H1 (cell line): ENCODE measurements at regions not wholly inside any gene's neighbourhood (a gene's known extent, or its start where the extent isn't known, plus 50 kb on each side); places are given as distances from the start of the nearest gene placed in this dataset.

Source experiments
- CTCF ChIA-PET: fragments of 300-600 bp; sonication (Branson Sonifier 250); formaldehyde crosslinking; loops from one replicate; lab custom pipeline; 2021; ENCODE audit not compliant: partially characterized antibody; lab: Charles Lee
- POLR2A ChIA-PET: fragments of 300-600 bp; sonication (Branson Sonifier 250); formaldehyde crosslinking; loops from one replicate; lab custom pipeline; 2021; ENCODE audit warnings: inconsistent platforms; ENCODE audit not compliant: partially characterized antibody; lab: Charles Lee
- DNase-seq, 2 experiments: peaks; one replicate each; pipeline versions ENCODE4 v3.0.0 to v3.0.0-alpha.2; 2010 to 2022; ENCODE audit warnings: low spot score in 2 of 2, low read depth in 1 of 2, mixed read lengths in 1 of 2
- FAIRE-seq: peaks from 2 replicates; lab custom pipeline; 2011; peaks lifted over from hg19 to GRCh38; lab: Jason Lieb, UNC
- H2AFZ ChIP-seq: 2 replicates; pipeline ENCODE4 v1.8.1; 2012; ENCODE audit warnings: low read length, inconsistent platforms
- H2AK5ac ChIP-seq: 2 replicates; pipeline ENCODE4 v1.6.1; 2013; ENCODE audit warnings: low read depth, low read length
- H2BK120ac ChIP-seq: replicated peaks from 2 replicates; pipeline ENCODE3; 2013; ENCODE audit warnings: low read depth, low read length, inconsistent platforms
- H2BK12ac ChIP-seq: 2 replicates; pipeline ENCODE4 v1.6.1; 2013; ENCODE audit warnings: low read depth, low read length
- H2BK15ac ChIP-seq: 2 replicates; pipeline ENCODE4 v1.6.1; 2013; ENCODE audit warnings: low read length
- H2BK20ac ChIP-seq: 2 replicates; pipeline ENCODE4 v1.6.1; 2013; ENCODE audit warnings: low read length
- H2BK5ac ChIP-seq: 2 replicates; pipeline ENCODE4 v1.6.1; 2013; ENCODE audit warnings: low read depth, low read length
- H3K14ac ChIP-seq: 2 replicates; pipeline ENCODE4 v1.6.1; 2013; ENCODE audit warnings: inconsistent platforms; ENCODE audit not compliant: insufficient read length
- H3K18ac ChIP-seq: 2 replicates; pipeline ENCODE4 v1.6.1; 2013; ENCODE audit warnings: low read length; ENCODE audit errors: extremely low read depth
- H3K23ac ChIP-seq: 2 replicates; pipeline ENCODE4 v1.6.1; 2013; ENCODE audit warnings: inconsistent platforms; ENCODE audit not compliant: insufficient read length
- H3K23me2 ChIP-seq: 2 replicates; pipeline ENCODE4 v1.6.1; 2013; ENCODE audit warnings: low read depth, low read length
- H3K27ac ChIP-seq: 2 replicates; pipeline ENCODE4 v1.6.1; 2011; ENCODE audit warnings: low read depth, low read length, inconsistent platforms
- H3K27me3 ChIP-seq, 4 experiments: replicated peaks in 1 of 4; 1 replicate in 1 of 4; 2 replicates in 3 of 4; pipeline versions ENCODE4 v1.6.1 to v1.8.1; 2011 to 2013; ENCODE audit warnings: low read length in 3 of 4, mild to moderate bottlenecking in 3 of 4, inconsistent platforms in 2 of 4, mixed read lengths in 2 of 4, moderate library complexity in 1 of 4; ENCODE audit not compliant: control insufficient read depth in 3 of 4, insufficient read depth in 3 of 4; ENCODE audit errors: extremely low read depth in 1 of 4
- H3K36me3 ChIP-seq, 4 experiments: 2 replicates each; pipeline versions ENCODE4 v1.6.1 to v1.8.1; 2011 to 2013; ENCODE audit warnings: mild to moderate bottlenecking in 4 of 4, low read length in 3 of 4, moderate library complexity in 2 of 4, control low read depth in 1 of 4, inconsistent platforms in 1 of 4; ENCODE audit not compliant: insufficient read depth in 4 of 4, control insufficient read depth in 2 of 4
- H3K4ac ChIP-seq: replicated peaks from 2 replicates; pipeline ENCODE3; 2013; ENCODE audit warnings: low read length, low read depth, mixed read lengths, inconsistent platforms; ENCODE audit not compliant: insufficient read length
- H3K4me1 ChIP-seq, 4 experiments: replicated peaks in 1 of 4; 1 replicate in 1 of 4; 2 replicates in 3 of 4; pipeline versions ENCODE4 v1.6.1 to v1.8.1; 2011 to 2013; ENCODE audit warnings: low read length in 3 of 4, inconsistent platforms in 2 of 4, mixed read lengths in 1 of 4; ENCODE audit not compliant: insufficient read depth in 4 of 4, control insufficient read depth in 3 of 4
- H3K4me2 ChIP-seq, 2 experiments: 2 replicates each; pipeline versions ENCODE4 v1.6.1 to v1.8.1; 2011 to 2013; ENCODE audit warnings: low read depth in 2 of 2, low read length in 2 of 2, control low read depth in 1 of 2, inconsistent platforms in 1 of 2, mild to moderate bottlenecking in 1 of 2; ENCODE audit not compliant: insufficient read depth in 1 of 2
- H3K4me3 ChIP-seq, 4 experiments: fragments of 200-600, 300-600 bp in 1 of 4; sonication (generic), shearing (Covaris generic), sonication (Bioruptor Twin) in 1 of 4; 2 replicates each; pipeline versions ENCODE4 v1.5.1 to v1.8.1; 2011 to 2016; ENCODE audit warnings: low read length in 4 of 4, low read depth in 3 of 4, control low read depth in 2 of 4, inconsistent platforms in 2 of 4, mild to moderate bottlenecking in 2 of 4, mixed read lengths in 1 of 4, moderate library complexity in 1 of 4; ENCODE audit not compliant: insufficient read depth in 2 of 4; ENCODE audit errors: extremely low read depth in 1 of 4
- H3K56ac ChIP-seq: replicated peaks from 2 replicates; pipeline ENCODE3; 2013; ENCODE audit warnings: low read depth, mild to moderate bottlenecking, mixed read lengths, low read length, inconsistent platforms; ENCODE audit not compliant: insufficient read length
- H3K79me1 ChIP-seq: 2 replicates; pipeline ENCODE4 v1.6.1; 2013; ENCODE audit warnings: low read depth, low read length, control low read depth
- H3K79me2 ChIP-seq, 2 experiments: 2 replicates each; pipeline versions ENCODE4 v1.6.1 to v1.8.1; 2012 to 2013; ENCODE audit warnings: low read length in 2 of 2, mild to moderate bottlenecking in 2 of 2, inconsistent platforms in 1 of 2; ENCODE audit not compliant: insufficient read depth in 2 of 2, control insufficient read depth in 1 of 2
- H3K9ac ChIP-seq, 4 experiments: replicated peaks in 1 of 4; 1 replicate in 1 of 4; 2 replicates in 3 of 4; pipeline versions ENCODE4 v1.6.1 to v1.8.1; 2011 to 2013; ENCODE audit warnings: low read depth in 3 of 4, low read length in 3 of 4, control low read depth in 2 of 4, mild to moderate bottlenecking in 2 of 4, moderate library complexity in 2 of 4, inconsistent platforms in 1 of 4; ENCODE audit errors: extremely low read depth in 1 of 4
- H3K9me3 ChIP-seq, 2 experiments: 2 replicates each; pipeline versions ENCODE4 v1.6.1 to v1.8.1; 2012 to 2013; ENCODE audit warnings: mild to moderate bottlenecking in 2 of 2, moderate library complexity in 2 of 2, control low read depth in 1 of 2, inconsistent platforms in 1 of 2, low read depth in 1 of 2, low read length in 1 of 2, mixed read lengths in 1 of 2; ENCODE audit not compliant: insufficient read depth in 2 of 2
- H4K20me1 ChIP-seq, 2 experiments: replicated peaks in 1 of 2; 2 replicates each; pipeline versions ENCODE3 to v1.8.1; 2011 to 2013; ENCODE audit warnings: inconsistent platforms in 2 of 2, low read length in 2 of 2, mild to moderate bottlenecking in 1 of 2; ENCODE audit not compliant: insufficient read depth in 2 of 2, control insufficient read depth in 1 of 2
- H4K5ac ChIP-seq: 2 replicates; pipeline ENCODE4 v1.6.1; 2013; ENCODE audit warnings: low read length, low read depth, mixed read lengths, inconsistent platforms; ENCODE audit not compliant: insufficient read length
- H4K8ac ChIP-seq: 2 replicates; pipeline ENCODE4 v1.8.0; 2013; ENCODE audit warnings: mild to moderate bottlenecking, moderate library complexity, low read length, inconsistent platforms; ENCODE audit not compliant: insufficient read depth; ENCODE audit errors: extremely low read depth
- H4K91ac ChIP-seq: replicated peaks from 2 replicates; pipeline ENCODE3; 2013; ENCODE audit warnings: low read length, mixed read lengths, inconsistent platforms; ENCODE audit not compliant: insufficient read length
- SRF ChIP-seq: IDR thresholded peaks from 2 replicates; pipeline ENCODE4 v1.6.1; 2011; ENCODE audit warnings: mild to moderate bottlenecking, low read depth, low read length, moderate library complexity
- TBP ChIP-seq: IDR thresholded peaks from 2 replicates; pipeline ENCODE4 v1.6.1; 2011; ENCODE audit warnings: low read depth, low read length, improper control_type of control experiment
- WGBS, 2 experiments: shearing (Covaris generic) in 1 of 2; methylation state at CpG; one replicate each; pipeline versions ENCODE4 v1.1.6 to v1.1.7; 2013 to 2015; ENCODE audit warnings: low lambda C conversion rate in 2 of 2, mixed read lengths in 2 of 2, inconsistent platforms in 1 of 2, low coverage in 1 of 2, missing lambda C conversion rate in 1 of 2; ENCODE audit not compliant: insufficient replicate concordance in 2 of 2, insufficient coverage in 1 of 2, insufficient read length in 1 of 2; ENCODE audit errors: extremely low coverage in 1 of 2, missing lambda C conversion rate in 1 of 2; 5-methylcytosine and 5-hydroxymethylcytosine counted together

DNA sequence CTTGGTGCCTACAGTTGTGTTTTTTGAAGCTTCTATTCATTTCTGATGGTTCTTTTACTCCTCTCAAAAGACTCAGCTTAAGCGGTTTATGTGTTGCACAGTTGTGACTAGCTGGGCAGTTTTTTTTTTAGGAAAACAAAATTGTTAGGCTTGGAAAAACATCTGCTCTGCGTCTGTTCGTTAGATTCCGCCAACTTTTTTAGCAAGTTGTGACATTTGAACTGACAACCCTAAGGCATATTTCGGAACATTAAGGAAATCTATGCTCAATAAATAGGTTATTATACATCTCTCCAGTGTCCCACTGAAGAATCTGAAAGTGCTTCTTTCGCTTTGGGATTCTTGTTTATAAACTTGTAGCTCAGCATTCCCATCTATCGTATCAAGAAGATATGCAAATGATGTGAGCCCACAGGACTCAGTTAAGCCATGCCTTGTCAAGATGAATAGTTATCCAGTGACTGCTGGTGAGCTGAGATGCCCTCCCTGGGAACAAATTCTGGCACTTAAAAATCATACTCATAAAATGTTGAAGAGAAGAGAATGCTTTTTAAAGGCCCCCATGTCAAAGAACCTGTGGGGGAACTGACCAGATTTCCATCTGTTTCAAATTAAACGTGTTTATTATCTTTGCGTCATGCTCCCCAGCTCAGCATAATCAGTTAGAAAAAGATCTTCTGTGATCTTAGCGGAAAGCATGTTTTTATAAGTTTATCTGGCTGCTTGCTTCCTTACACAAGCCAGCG lies 109.0 kb upstream of the FAM20A start:
- no peak overlapping the region for H3K4me2 ChIP-seq
- H3K4me3 ChIP-seq: no peak overlapping the region
- H3K27me3 ChIP-seq: no peaks in the 10 kb centered on the region
- no peak overlapping the region for H2BK20ac ChIP-seq
- no peak overlapping the region for H3K4ac ChIP-seq
- no peaks in the 10 kb centered on the region for H4K20me1 ChIP-seq
- no peak overlapping the region for H3K23ac ChIP-seq
- H3K36me3 ChIP-seq: no peaks in the 10 kb centered on the region
- no peaks in the 10 kb centered on the region for H3K9me3 ChIP-seq
- no peak overlapping the region for H2BK120ac ChIP-seq
- no peak overlapping the region for H3K14ac ChIP-seq
- CTCF ChIA-PET: interaction anchor here (0.6 kb wide), 1 partner anchor 75 kb away, joined by 3 read pairs; no protein-coding TSS in a partner anchor
- no peaks in the 10 kb centered on the region for H3K79me1 ChIP-seq
- H3K9ac ChIP-seq: no peak overlapping the region
- H3K18ac ChIP-seq: no peak overlapping the region
- 0 out of 2 replicates have a peak overlapping the region, but pooled peaks have one; percentile 5 for H2AFZ ChIP-seq
- H3K23me2 ChIP-seq: no peaks in the 10 kb centered on the region; the same call in 1 of the 2 replicates
- H2BK12ac ChIP-seq: no peak overlapping the region
- H4K5ac ChIP-seq: no peak overlapping the region
- no peak for FAIRE-seq
- H3K79me2 ChIP-seq: no peaks in the 10 kb centered on the region
- H2AK5ac ChIP-seq: no peak overlapping the region
- no peak overlapping the region for H2BK5ac ChIP-seq
- no peak for TF ChIP-seq SRF
- TF ChIP-seq TBP: no peak
- TF ChIP-seq, all 59 proteins: peak for 0
- Histone ChIP-seq H4K91ac (no peak overlapping the region), H4K8ac (no peak overlapping the region), H2BK15ac (no peak overlapping the region), H3K27ac (no peak overlapping the region), H3K56ac (no peak overlapping the region), H3K4me1 (no peaks in the 10 kb centered on the region; a peak in 1 of 7 replicates)
- WGBS, 2 experiments: 88% methylated on average over 11 of the region's 11 CpGs; no CpG with 5 or more reads in 1 of the 2 experiments
- no peak for DNase-seq
- POLR2A ChIA-PET: interaction anchor here (0.9 kb wide), 1 partner anchor 9 kb away, joined by 3 read pairs; no protein-coding TSS in a partner anchor
